ENCODE measurements at regions not wholly inside any gene's neighbourhood (a gene's known extent, or its start where the extent isn't known, plus 50 kb on each side); places are given as distances from the start of the nearest gene placed in this dataset.
A peak's percentile ranks its signal among the peaks of the same experiment; 100 is the strongest.
"Not testable (repeated sequence)": the region's sequence is repeated elsewhere in the genome, so short reads cannot be mapped to it uniquely, and the experiment has no call there.

DNA sequence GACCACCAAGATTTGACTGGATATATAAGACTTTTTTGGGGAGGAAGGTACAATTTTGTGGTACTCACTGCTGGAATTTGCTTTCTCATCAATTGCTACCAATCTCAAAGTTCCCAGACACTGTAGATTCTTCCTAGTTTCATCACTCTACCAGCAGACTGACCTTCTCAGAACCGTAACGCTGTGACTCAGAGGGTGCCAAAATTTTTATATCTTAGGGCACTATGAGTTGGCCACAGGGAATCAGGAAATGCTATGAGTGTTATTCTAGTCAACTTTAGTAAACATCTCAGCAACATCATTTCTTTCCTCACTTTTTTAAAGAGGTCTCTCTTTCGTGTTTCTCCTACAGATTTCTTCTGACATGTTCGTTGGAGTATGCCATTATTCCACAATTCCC is 499.0 kb downstream of the TMX3 start:
- peak; percentile 6 for DNase-seq

DNA sequence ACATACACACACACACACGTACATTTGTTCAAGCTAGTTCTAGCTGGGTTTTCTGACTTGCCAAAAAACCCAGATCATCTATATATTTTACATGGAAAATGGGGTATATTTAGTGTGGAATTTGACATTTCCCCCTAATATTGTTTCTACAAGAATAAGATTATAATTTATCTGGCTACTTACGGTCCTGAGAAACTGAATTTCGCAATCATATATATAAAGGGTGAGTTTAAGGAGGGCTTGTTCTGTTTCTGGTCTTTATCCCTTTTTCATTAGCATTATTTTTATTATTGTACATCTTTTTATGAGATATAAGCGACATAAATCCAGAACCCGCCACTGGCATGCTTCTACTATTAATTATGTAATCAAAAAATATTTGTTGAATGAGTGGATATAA is 528.9 kb downstream of the TMX3 start:
- DNase-seq: no peak

DNA sequence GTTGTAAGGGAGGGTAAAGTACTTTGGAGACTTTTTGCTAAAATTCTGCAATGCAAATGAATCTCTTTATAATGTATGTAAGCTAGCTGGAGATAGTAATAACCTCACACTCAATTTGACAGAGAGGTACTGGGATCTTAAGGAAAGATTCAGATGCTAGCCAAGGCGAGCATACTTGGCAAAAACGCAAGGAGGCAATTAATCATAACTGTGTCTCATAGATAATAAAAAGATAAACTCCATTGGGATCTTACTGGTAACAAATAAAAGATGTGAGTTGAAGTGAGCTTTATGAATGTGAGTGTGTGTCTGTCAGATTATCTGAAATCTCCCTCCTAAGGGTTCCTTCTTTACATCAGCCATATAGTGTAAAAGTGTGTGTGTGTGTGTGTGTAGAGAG is 533.0 kb downstream of the TMX3 start:
- no peak for DNase-seq

DNA sequence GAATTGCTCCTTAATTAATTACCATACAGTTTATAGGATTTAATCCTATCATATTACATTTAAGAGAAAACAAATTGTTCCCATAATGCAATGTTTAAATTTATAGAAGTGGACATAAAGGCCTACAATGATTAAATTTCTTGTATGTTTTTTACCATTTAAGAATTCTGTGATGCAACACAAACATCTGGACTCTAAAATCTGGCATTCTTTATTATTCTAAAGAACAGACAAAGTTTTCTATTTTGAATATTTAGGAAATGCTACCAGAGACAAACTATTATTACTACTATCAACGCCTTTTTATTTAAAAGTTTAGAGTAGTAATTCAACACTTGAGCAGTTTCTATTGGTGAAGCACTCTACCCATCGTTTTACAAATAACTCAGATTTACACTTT is 535.1 kb downstream of the TMX3 start:
- DNase-seq: no peak

DNA sequence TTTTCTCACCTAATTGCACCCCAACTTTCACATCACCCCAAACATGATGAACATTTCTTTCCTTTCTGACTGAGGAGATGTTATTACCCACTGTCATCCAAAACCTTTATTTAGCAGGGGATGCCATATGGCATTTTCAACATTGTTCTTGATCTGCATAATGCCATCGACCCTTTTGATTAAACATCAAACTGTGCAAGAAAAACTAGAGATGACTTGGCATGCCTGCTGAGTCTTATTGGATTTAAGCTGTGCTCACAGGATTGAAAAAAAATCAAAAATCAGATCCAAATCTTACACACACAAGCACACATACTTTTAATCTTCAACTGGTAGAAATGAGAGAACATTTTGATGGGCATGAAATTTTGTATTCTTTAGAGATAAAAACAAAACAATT is 536.0 kb downstream of the TMX3 start:
- DNase-seq: no peak

DNA sequence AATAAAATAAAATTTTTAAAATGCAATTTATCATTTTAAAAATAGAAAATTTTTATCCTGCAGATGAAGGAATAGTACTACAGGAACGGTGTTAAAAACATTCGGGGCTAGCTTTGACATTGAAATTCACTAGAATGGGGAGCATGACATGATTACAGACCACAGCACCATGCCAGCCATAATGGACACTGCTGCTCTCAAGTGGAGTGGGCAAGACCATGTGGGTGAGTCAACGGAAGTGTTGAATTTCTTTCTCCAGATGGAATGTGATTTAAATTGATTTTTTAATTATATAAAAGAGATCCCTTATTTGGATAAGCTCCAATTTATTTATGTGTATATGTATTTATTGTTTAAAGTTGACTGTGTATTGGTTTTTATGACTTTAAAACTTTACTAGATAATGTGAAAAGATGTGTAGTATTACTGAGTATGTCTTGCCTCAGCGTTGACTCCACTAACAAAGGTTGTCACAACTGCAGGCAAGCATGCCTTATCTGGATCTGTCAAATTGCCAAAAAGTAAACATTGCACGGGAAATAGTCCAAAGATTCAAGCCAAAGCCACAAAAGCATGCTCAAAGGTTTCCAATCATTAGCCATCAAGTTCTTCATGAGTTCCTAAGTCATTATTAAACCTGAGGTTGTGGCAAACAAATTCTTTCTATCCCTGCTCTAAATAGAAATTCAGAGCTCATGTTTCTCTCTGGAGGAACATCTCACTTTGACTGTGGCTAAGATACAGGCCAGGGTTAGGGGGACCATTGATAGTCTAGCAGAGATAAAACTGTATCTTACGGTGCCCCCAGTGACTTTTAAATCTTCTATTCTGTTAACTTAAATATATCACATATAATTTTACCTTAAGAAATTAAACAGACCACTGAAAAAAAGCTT is 536.9 kb downstream of the TMX3 start:
- DNase-seq: peak; percentile 42

DNA sequence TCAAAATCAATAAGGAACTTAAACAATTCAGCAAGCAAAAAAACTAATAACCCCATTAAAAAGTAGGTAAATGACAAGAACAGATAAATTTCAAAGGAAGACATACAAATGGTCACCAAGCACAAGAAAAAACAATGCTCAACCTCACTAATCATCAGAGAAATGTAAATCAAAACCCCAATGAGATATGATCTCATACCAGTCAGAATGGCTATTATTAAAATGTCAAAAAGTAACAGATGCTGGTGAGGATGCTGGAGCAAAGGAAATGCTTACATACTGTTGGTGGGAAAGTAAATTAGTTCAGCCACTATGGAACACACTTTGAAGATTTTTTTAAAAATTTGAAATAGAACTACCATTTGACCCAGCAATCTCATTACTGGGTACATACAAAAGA is 538.0 kb downstream of the TMX3 start:
- DNase-seq: no peak

DNA sequence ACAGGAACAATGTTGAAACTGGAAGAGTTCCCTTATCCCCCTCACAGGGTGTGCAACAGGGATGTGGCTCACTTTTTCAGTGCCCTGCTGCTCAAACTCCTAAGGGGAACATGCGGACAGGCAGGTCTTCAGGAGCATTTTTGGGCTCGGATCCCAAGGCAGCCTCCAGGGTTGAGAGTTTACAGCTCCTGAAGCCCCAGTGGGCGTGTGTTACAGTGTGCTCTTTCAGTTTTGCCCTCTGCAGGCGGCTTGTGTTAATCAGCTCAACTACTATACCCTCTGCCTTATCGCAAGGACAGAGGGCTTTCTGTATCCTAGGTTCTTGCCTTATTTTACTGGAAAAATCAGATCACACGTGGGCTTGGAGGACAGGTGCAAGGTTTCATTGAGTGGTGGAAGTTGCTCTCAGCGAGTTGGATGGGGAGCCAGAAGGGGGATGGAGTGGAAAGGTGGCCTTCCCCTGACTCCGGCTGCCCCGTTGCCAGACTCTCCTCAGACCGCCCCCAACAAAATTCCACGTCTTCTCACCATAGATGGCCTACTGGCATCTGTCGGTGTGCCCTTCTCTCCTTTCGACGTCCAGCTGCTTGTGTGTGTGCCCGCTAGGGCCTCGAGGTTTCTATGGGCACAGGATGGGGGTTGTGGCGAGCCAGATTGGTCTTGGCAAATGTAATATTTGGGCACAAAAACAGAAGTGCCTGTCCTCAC is 541.9 kb downstream of the TMX3 start:
- DNase-seq: no peak

DNA sequence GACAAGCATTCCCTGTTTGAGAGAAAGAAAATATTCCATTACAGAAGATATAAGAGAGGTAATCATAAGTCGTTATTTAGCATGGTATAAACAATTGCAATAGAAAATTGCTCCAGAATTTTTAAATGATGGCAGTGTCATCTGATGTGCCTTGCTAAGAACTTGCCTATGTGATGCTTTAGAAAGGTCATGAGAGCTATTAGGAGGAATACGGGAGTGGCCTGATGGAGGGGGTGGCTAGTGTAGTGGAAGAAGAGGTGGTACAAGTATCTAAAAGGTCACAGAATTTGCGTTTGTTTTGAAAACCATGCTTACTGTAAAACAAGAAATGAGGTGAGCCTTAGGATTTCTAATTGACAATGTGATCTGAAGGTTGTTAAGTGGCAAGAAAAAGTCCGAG is 550.0 kb downstream of the TMX3 start:
- DNase-seq: no peak

DNA sequence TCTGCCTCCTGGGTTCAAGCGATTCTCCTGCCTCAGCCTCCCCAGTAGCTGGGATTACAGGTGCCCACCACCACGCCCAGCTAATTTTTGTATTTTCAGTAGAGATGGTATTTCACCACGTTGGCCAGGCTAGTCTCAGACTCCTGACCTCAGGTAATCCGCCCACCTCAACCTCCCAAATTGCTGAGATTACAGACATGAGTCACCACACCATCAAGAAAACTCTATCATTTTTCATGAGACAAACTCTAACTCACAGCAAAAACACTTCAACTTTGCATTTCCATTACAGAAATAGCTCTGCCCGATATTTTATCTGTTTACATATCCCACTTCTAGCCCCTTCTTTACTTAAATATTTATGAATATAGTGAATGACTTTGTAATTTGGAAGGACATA is 561.1 kb downstream of the TMX3 start:
- not testable (repeated sequence) for DNase-seq

DNA sequence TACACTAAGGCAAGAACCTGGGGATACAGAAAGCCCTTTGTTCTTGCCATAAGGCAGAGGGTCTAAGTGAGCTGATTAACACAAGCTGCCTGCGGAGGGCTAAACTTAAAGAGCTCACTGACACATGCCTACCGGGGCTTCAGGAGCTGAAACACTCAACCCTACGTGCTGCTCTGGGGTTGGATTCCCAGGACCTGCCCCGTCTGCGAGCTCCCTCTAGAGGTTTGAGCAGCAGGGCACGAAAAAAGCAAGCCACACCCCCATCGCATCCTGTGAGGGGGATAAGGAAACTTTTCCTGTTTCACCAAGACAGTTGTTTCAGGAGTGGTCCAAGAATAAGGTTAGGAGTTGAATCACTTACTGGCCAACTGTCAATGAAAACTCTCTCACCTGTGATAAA is 562.1 kb downstream of the TMX3 start:
- DNase-seq: no peak

DNA sequence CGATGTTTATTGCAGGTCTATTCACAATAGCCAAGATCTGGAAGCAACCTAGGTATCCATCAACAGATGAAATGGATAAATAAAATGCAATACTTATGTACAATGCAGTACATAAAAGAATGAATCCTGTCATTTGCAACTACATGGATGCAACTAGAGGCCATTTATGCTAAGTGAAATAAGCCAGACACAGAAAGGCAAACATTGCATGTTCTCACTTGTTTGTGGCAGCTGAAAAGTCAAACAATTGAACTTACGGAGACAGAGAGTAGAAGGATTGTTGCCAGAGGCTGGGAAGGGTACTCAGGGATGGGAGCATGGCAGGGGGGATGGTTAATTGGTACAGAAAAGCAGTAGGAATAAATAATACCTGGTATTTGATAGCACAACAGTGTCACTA is 563.9 kb downstream of the TMX3 start:
- no peak for DNase-seq

DNA sequence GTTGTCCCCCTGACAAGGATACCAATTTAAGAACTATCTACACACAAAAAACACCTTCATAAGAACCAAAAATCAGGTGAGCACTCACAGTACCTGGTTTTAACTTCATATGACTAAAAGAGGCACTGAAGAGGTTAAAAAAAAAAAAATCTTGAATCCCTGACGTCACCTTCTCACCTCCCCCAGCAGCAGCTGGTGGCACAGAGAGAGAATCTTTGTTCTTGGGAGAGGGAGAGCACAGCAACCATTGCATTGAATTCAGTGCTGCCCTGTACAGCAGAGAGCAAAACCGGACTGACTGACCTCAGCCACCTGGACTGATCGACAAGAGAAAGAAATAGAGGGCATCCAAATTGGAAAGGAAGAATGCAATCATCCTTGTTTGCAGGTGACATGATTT is 566.0 kb downstream of the TMX3 start:
- no peak for DNase-seq

DNA sequence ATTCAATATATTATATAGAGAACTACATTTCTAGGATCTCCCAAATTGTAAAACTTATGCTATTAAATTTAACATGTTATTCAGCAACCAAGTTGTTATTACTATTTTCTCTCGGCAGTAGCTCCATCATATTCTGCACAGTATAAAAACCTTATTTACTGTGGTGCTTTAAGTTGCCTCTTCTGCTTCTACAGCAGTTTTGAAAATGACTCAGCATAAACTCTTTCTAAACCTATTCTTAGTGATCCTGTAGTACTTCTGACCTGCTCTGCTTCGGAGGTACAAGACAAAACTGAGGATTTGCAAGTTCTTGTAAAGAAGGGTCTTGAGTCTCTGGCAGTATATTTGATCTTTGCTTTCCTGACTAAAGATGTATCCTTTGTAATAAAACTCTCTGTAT is 567.2 kb downstream of the TMX3 start:
- DNase-seq: no peak

DNA sequence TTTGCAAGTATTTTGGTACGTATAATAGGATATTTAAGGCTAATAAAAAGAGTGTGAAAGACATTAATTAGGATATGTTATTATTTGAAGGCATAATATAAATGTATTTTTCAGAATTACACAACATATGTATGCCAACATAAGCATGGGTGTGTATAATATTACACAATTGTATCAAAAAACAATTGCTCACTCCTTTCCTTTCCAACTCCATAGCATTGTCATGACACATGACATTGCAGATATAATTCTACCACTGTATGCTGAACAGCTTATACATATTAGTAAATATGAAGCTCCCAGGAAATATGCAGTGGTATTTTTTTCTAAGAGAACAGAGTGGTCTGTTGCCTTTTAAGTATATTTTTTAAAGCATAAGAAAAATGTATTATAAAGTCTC is 593.1 kb downstream of the TMX3 start:
- DNase-seq: no peak

DNA sequence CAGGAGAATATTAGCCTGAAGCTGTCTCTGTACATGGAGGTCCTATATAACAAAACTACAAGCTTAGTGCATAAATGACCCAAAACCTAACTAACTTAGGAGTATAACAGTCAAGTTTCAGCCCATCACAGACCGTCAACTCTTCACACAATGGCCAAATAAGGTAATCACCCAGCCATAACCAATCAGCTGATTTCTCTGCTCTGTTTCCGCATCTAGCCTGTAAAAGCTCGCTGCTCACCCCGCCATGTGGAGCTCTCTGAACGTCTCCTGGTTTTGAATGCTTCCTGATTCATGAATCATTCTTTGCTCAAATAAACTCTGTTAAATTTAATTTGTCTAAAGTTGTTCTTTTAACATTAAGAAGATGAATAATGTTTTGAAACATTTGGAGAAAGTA is 593.6 kb downstream of the TMX3 start:
- DNase-seq: no peak

DNA sequence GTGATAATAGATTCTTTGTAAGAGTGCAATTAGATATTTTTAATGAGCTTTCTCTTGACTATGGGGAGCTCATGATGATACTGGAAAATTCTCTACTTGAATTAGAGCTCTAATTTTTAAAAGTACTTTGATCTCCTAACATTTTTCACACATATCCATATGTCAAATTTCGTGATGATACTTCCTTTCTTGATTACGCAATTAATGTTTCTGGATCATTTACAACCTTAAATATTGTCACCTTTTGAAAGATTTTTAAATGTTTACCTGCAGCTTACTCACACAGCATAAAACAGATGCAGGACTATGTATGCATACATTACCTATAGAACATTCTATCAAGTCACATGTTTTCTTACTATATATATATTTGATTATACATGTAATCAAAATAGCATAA is 598.5 kb upstream of the DSEL start:
- DNase-seq: no peak

DNA sequence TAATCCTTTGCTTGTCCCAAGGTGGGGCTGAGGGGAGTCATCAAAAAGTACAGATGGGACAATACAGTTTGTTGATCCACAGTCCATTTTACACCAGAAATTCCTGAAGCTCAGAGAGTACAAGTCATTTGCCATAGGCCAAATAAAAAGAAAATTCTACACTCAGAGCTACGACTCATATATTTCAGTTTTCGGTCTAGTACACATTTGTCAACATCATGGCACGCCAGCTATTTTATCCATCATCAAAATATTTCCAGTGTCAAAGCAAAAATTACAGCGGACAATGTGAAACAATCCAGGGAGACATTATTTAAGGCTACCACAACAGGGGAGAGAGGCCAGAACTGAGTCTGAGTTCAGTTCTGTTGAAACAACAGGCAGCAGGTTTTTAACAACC is 587.5 kb upstream of the DSEL start:
- DNase-seq: no peak

DNA sequence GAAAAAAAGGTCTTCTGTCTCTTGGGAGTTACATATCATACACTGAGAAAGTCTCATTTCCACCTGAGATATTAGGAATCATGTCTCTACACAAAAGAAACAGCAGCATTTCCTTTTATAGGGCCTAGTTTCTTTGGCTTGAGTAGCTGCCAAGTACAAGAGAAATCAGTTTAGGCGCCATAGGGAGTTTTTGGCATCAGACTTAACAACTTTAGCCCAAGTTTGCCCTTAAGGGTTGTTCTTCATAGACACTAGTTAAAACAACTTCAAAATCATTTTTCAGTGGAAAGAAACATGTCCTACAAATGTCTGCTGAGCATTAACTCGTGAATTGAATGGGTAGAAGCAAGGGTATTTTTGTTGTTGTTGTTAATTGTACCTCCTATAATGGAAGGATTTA is 587.0 kb upstream of the DSEL start:
- DNase-seq: no peak

DNA sequence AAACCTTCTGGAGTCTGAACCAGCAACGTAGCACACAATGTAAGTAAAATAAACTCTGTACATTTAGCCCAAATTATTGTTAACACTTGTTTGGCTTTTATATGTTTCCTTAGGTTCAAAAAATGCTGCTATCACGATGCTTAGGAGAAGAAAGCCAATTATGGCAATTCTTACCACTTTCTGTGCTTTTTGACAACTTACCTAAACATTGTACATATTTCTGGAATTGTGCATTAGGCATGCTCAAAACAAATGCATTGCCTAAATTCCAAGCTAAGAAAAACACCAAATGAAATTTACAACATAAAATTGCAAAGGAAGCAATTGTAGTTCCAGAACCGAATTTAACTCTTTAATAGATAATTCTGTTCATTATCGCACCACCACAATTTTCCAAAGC is 585.6 kb upstream of the DSEL start:
- no peak for DNase-seq

DNA sequence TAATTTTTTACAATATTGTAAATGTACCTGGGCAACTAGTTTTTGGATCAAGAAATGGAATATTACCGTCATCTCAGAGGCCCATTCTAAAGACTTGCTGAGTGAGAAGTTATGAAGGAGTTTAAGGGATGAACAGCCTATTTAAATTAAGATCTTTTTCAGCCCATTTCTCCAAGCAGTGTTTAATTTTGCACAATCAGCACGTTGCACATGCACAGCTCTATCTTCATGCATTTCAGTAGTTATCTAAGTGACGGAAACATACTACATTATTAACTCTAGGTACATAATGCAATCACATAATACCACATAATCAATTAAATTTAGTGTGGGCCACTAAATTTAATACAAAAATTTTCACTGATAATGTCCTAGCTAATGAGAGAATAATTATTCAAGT is 582.1 kb upstream of the DSEL start:
- no peak for DNase-seq

DNA sequence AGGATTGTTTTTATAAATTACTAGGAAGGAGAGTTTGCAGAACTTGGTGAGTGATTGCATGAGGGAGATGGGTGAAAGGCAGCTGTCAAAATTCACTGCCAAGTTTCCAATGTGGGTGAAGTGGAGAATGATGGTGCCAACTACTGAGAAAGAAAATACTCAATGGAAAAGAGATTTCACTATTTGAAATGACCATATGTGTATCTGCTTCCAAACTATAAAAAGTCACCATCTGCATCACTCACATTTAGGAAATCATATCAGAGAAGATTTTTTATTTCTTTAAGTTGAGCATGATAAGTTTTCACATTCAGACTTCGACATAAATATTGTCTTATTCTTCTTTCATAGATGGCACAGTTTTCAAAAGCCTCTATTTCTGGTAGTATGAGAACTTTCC is 570.0 kb upstream of the DSEL start:
- DNase-seq: no peak

DNA sequence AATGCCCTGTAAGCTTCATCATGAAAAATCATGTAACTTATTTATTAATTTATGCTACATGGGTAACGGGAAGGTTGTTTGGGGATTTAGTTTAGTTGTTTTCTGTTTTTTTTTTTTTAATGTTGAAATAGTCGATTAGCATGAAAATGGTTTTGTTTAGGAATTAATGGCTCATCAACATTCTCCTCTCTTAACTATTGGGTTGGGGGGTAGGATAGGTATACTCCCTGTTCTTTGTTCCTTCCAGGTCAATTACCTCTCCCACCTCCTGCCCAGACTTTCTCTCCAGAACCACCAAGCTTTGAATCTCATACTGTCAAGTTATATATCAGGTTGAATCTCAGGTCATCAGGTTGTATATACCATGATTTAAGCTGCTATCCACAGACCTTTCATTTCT is 568.7 kb upstream of the DSEL start:
- no peak for DNase-seq

DNA sequence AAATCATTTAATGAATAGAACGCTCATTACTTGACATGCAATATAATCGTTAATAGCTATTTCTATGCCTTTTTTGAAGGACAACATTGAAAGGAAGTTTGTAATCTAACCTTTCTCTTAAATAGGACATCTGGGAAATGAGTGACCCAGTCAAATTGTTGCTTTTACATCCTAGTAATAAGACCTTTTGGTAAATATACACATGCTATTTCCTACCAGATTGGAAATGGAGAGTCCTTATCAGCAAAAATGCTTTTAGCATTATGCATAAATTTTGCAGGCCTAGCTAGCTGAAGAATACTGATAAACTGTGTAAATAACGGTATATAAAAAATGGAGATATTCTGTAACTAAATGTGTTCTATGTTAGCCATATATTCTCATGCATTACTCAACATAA is 567.3 kb upstream of the DSEL start:
- no peak for DNase-seq

DNA sequence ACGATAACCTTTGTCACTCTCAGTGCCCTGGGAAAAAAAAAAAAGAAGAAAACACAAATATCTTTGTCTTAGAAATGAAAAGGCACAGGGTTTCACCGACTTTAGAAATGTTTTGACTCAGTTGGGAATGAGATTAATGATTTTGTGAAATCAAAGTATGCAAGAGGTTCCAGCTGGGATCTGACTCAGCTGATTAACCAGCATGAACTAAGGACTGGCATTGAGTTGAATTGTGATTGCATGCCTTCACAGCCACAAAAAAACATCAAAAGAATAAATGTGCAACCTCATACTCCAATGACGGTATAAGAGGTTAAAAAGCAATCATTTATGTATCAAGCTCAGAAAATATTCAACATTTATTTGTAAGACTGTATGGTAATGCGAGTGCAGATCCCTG is 566.6 kb upstream of the DSEL start:
- DNase-seq: no peak

All from T1000 (cell line).